Fibroblast of lung (primary cell): ENCODE measurements at regions not wholly inside any gene's neighbourhood (a gene's known extent, or its start where the extent isn't known, plus 50 kb on each side); places are given as distances from the start of the nearest gene placed in this dataset.

Experiments used
- DNase-seq, 2 donors: peaks; one replicate each; pipeline versions ENCODE4 v3.0.0 to v3.0.0-alpha.2; 2010; ENCODE audit warnings: low read depth in 2 of 2
- H2AFZ ChIP-seq: 2 replicates; pipeline ENCODE4 v1.5.1; 2012; ENCODE audit warnings: low read length, control low read depth, inconsistent platforms
- H3K27ac ChIP-seq: 2 replicates; pipeline ENCODE4 v1.5.1; 2011; ENCODE audit warnings: low read length, control low read depth; ENCODE audit not compliant: insufficient read depth
- H3K27me3 ChIP-seq: 2 replicates; pipeline ENCODE4 v1.5.1; 2011; ENCODE audit warnings: mild to moderate bottlenecking, low read length; ENCODE audit not compliant: control insufficient read depth, insufficient read depth
- H3K36me3 ChIP-seq: 2 replicates; pipeline ENCODE4 v1.5.1; 2011; ENCODE audit warnings: low read length; ENCODE audit not compliant: control insufficient read depth, insufficient read depth
- H3K4me1 ChIP-seq: 2 replicates; pipeline ENCODE4 v1.5.1; 2011; ENCODE audit warnings: low read length; ENCODE audit not compliant: control insufficient read depth, insufficient read depth; ENCODE audit errors: extremely low read depth
- H3K4me2 ChIP-seq: 2 replicates; pipeline ENCODE4 v1.5.1; 2011; ENCODE audit warnings: low read length, control low read depth; ENCODE audit not compliant: insufficient read depth; ENCODE audit errors: extremely low read depth
- H3K4me3 ChIP-seq, 4 experiments: fragments of 200-600 bp in 1 of 4; sonication (generic) in 1 of 4; replicated peaks in 1 of 4; 2 replicates each; pipeline ENCODE4 v1.5.1; 2011 to 2016; ENCODE audit warnings: low read length in 4 of 4, low read depth in 3 of 4, mild to moderate bottlenecking in 3 of 4, control low read depth in 2 of 4, inconsistent platforms in 1 of 4, mixed read lengths in 1 of 4; ENCODE audit not compliant: insufficient read depth in 1 of 4; ENCODE audit errors: control extremely low read depth in 1 of 4
- H3K79me2 ChIP-seq: 2 replicates; pipeline ENCODE4 v1.5.1; 2012; ENCODE audit warnings: mild to moderate bottlenecking, low read length, inconsistent platforms; ENCODE audit not compliant: control insufficient read depth, insufficient read depth
- H3K9ac ChIP-seq: 2 replicates; pipeline ENCODE4 v1.5.1; 2011; ENCODE audit warnings: mild to moderate bottlenecking, low read length, control low read depth; ENCODE audit not compliant: insufficient read depth
- H3K9me3 ChIP-seq: 2 replicates; pipeline ENCODE4 v1.5.1; 2012; ENCODE audit warnings: low read depth, low read length; ENCODE audit not compliant: control insufficient read depth, insufficient read depth
- H4K20me1 ChIP-seq: 2 replicates; pipeline ENCODE4 v1.5.1; 2011; ENCODE audit warnings: low read length; ENCODE audit not compliant: control insufficient read depth, insufficient read depth; ENCODE audit errors: extremely low read depth
- CTCF ChIP-seq, 2 donors: IDR thresholded peaks in 1 of 2; conservative IDR thresholded peaks in 1 of 2; 1 replicate in 1 of 2; 2 replicates in 1 of 2; pipeline ENCODE4 v1.5.1; 2011 to 2012; ENCODE audit warnings: low read length in 2 of 2, control low read depth in 1 of 2, inconsistent platforms in 1 of 2, low read depth in 1 of 2, mild to moderate bottlenecking in 1 of 2
- EZH2 ChIP-seq: IDR thresholded peaks from 2 replicates; pipeline ENCODE4 v1.5.1; 2012; ENCODE audit warnings: low read length, control low read depth, mild to moderate bottlenecking; ENCODE audit errors: missing control alignments

- TF ChIP-seq EZH2, result no peak
- TF ChIP-seq CTCF (conservative IDR thresholded peaks at IDR 0.05 in 1 of 2, IDR thresholded peaks at IDR 0.05 in 1 of 2; ENCODE audit: low read depth in 1 of 2, low read length in 2 of 2), result no peak
- no peak for DNase-seq
- H3K4me1 ChIP-seq, result no peaks in the 10 kb centered on the region
- H2AFZ ChIP-seq, result no peak overlapping the region
- no peaks in the 10 kb centered on the region for H3K9me3 ChIP-seq
- H3K4me3 ChIP-seq, result no peak overlapping the region
- H3K4me2 ChIP-seq, result no peak overlapping the region
- no peaks in the 10 kb centered on the region for H3K79me2 ChIP-seq
- no peaks in the 10 kb centered on the region for H3K27me3 ChIP-seq
- H3K9ac ChIP-seq, result no peak overlapping the region
- no peaks in the 10 kb centered on the region for H4K20me1 ChIP-seq
- H3K27ac ChIP-seq, result no peak overlapping the region
- no peaks in the 10 kb centered on the region for H3K36me3 ChIP-seq
Observed at GRCh38 chr16:62342216-62342615, 306.0 kb upstream of the CDH8 start.

GRCh38 chr16:62335356-62335755 lies 299.1 kb upstream of the CDH8 start:
- TF ChIP-seq CTCF (conservative IDR thresholded peaks at IDR 0.05 in 1 of 2, IDR thresholded peaks at IDR 0.05 in 1 of 2; ENCODE audit: low read depth in 1 of 2, low read length in 2 of 2) (no peak), EZH2 (no peak)
- H4K20me1 ChIP-seq, result no peaks in the 10 kb centered on the region
- no peak overlapping the region for H3K27ac ChIP-seq
- H3K4me3 ChIP-seq, result no peak overlapping the region
- H3K36me3 ChIP-seq, result no peaks in the 10 kb centered on the region
- H3K4me2 ChIP-seq, result no peak overlapping the region
- no peaks in the 10 kb centered on the region for H3K9me3 ChIP-seq
- DNase-seq, result no peak
- no peaks in the 10 kb centered on the region for H3K79me2 ChIP-seq
- no peak overlapping the region for H3K9ac ChIP-seq
- H3K27me3 ChIP-seq, result no peaks in the 10 kb centered on the region
- no peaks in the 10 kb centered on the region for H3K4me1 ChIP-seq
- H2AFZ ChIP-seq, result no peak overlapping the region

GRCh38 chr16:62321606-62322005 lies 285.4 kb upstream of the CDH8 start:
- Histone ChIP-seq H4K20me1 (no peaks in the 10 kb centered on the region), H3K9me3 (no peaks in the 10 kb centered on the region), H2AFZ (no peak overlapping the region), H3K4me1 (no peaks in the 10 kb centered on the region), H3K79me2 (no peaks in the 10 kb centered on the region), H3K27me3 (no peaks in the 10 kb centered on the region), H3K27ac (no peak overlapping the region), H3K9ac (no peak overlapping the region), H3K4me2 (no peak overlapping the region), H3K4me3 (no peak overlapping the region), H3K36me3 (no peaks in the 10 kb centered on the region)
- TF ChIP-seq EZH2 (no peak), CTCF (conservative IDR thresholded peaks at IDR 0.05 in 1 of 2, IDR thresholded peaks at IDR 0.05 in 1 of 2; ENCODE audit: low read depth in 1 of 2, low read length in 2 of 2) (no peak)
- no peak for DNase-seq
